GM12892 (cell line): ENCODE measurements at regions not wholly inside any gene's neighbourhood (a gene's known extent, or its start where the extent isn't known, plus 50 kb on each side); places are given as distances from the start of the nearest gene placed in this dataset.

Experiments used
- POLR2A ChIP-seq: IDR thresholded peaks from 2 replicates; pipeline ENCODE4 v1.6.1; 2011; ENCODE audit warnings: low read depth, low read length, control low read depth
- POLR2AphosphoS5 ChIP-seq: IDR thresholded peaks from 2 replicates; pipeline ENCODE4 v1.6.1; 2011; ENCODE audit warnings: low read depth, low read length, control low read depth

DNA sequence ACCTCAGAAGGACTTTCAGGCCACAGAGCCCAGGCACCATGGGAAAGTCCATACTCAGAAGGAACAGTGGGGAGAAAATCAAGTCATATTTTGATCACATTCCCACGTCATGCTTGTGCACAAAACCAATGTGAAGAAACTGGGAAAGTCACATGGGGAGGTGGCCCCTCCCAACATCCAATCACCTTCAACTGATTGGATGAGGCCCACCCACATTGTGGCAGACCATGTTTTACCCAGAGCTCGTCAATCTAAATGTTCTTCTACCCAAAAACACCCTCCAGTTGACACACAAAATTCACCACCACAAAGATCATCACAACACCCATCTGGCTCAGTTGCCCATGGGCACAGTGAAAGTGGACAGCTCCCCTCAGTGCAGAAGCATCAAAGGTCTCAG is 248.2 kb upstream of the IGF1R start:
- TF ChIP-seq POLR2A (no peak), POLR2AphosphoS5 (no peak)
